ENCODE measurements at regions not wholly inside any gene's neighbourhood (a gene's known extent, or its start where the extent isn't known, plus 50 kb on each side); places are given as distances from the start of the nearest gene placed in this dataset.

DNA sequence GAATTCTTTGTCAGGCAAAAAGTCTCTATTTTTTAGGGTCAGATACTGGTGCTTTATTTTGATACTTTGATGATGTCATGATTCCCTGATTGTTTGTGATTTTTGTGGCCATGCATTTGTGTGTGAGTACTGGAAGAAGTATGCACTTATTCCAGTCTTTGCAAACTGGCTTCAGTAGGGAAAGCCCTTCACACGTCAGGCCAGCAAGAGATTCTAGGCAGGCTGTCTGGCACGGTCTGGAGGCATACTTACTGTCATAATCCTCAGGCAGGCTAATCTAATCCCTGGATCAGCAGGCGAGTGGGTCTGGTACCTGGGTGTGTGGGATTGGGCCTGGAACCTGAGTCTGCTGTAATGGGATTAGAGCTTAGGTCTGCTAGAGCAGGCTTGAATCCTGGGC is 391.8 kb upstream of the MMS22L start:
- TF ChIP-seq CTCF (IDR thresholded peaks at IDR 0.05; ENCODE audit: insufficient read depth, low read length, poor library complexity, severe bottlenecking), result no peak
- TF ChIP-seq EZH2phosphoT487 (conservative IDR thresholded peaks at IDR 0.05; ENCODE audit: low read length), result no peak
